ENCODE measurements at regions not wholly inside any gene's neighbourhood (a gene's known extent, or its start where the extent isn't known, plus 50 kb on each side); places are given as distances from the start of the nearest gene placed in this dataset.

DNA sequence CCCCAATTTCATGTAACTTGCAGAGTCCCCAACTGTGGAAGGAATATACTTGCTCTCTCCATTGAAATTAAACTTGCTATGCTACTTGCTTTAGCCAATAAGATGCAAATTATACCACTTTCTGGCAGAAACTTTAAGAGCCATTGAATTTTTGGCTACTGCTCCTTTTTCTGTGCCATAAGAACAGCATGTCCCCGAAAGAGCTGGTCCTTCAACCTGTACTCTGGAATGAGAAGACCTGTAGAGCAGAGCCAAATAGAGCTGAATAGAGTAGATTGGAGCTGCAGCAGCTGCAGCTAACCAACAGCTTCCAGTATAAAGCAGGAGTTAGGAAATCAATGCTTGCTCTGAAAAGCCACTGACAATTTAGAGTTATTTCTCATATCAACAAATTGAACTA, 472.3 kb upstream of the B3GALT2 start:
- Mint-ChIP-seq H3K27me3 (no peaks in the 10 kb centered on the region), H3K9me3 (peaks cover 12% of the 10 kb centered on the region), H3K4me3 (no peak overlapping the region), H3K27ac (no peak overlapping the region), H3K4me1 (ENCODE audit: low read depth) (no peaks in the 10 kb centered on the region), H3K36me3 (ENCODE audit: low read depth) (no peaks in the 10 kb centered on the region)
- POLR2A ChIA-PET = no interaction called here
- DNase-seq (no peak), ATAC-seq (no peak)
- CTCF ChIA-PET = interaction anchor here (0.6 to 0.7 kb wide), 2 partner anchors 8 to 51 kb away, joined by 3 read pairs; no protein-coding TSS in a partner anchor
- intact Hi-C loops (cut with micrococcal nuclease) = no loop called here
- TF ChIP-seq, protein P1, sequence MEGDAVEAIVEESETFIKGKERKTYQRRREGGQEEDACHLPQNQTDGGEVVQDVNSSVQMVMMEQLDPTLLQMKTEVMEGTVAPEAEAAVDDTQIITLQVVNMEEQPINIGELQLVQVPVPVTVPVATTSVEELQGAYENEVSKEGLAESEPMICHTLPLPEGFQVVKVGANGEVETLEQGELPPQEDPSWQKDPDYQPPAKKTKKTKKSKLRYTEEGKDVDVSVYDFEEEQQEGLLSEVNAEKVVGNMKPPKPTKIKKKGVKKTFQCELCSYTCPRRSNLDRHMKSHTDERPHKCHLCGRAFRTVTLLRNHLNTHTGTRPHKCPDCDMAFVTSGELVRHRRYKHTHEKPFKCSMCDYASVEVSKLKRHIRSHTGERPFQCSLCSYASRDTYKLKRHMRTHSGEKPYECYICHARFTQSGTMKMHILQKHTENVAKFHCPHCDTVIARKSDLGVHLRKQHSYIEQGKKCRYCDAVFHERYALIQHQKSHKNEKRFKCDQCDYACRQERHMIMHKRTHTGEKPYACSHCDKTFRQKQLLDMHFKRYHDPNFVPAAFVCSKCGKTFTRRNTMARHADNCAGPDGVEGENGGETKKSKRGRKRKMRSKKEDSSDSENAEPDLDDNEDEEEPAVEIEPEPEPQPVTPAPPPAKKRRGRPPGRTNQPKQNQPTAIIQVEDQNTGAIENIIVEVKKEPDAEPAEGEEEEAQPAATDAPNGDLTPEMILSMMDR (IDR thresholded peaks at IDR 0.05) = no peak

DNA sequence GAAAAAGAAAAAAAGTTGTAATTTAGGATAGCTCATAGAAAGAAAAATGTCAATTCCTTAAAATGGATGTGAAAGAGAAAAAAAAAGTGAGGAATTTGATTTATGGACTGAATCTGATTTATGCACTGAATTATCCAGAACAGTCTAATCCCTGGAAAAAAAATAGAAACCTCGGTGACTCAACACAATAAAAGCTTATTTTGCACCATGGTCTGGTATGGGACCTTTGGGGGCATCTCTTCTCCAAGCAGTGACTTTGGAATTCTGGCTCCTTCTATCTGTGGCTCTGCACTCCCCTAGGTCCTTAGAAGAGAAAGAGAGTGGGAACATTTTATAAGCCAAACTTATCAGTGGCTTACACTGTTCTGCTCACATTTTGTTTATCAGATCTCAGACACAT, 471.7 kb upstream of the B3GALT2 start:
- Mint-ChIP-seq H3K27me3 (no peaks in the 10 kb centered on the region), H3K9me3 (peaks cover 14% of the 10 kb centered on the region), H3K4me1 (ENCODE audit: low read depth) (no peaks in the 10 kb centered on the region), H3K27ac (no peak overlapping the region), H3K36me3 (ENCODE audit: low read depth) (no peaks in the 10 kb centered on the region), H3K4me3 (no peak overlapping the region)
- DNase-seq (no peak), ATAC-seq (no peak)
- ChIA-PET CTCF (interaction anchor here (0.7 kb wide), 1 partner anchor 9 kb away, joined by 3 read pairs; no protein-coding TSS in a partner anchor), POLR2A (no interaction called here)
- intact Hi-C loops (cut with micrococcal nuclease) = no loop called here
- TF ChIP-seq, protein P1 (IDR thresholded peaks at IDR 0.05) = no peak

DNA sequence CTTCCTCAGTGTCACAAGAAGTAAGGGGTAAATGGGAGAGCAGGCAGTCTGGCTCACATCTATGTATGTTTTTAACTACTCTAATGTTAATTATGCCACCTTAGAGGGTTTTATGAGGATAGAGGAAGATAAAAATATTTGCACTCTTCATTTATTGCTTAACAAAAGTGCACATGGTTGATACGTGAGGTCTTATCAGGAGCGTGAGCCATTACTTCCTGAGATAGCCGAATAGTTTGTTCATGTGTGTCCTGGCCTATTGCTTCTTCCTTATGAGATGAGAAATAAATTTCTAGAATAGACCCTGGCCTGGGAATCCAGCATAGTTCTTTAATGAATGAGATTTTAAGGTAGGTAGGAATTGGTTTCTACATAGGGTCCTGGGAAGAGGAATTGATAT, 471.1 kb upstream of the B3GALT2 start:
- no peak for ATAC-seq
- POLR2A ChIA-PET = no interaction called here
- TF ChIP-seq, protein P1 (IDR thresholded peaks at IDR 0.05) = no peak

DNA sequence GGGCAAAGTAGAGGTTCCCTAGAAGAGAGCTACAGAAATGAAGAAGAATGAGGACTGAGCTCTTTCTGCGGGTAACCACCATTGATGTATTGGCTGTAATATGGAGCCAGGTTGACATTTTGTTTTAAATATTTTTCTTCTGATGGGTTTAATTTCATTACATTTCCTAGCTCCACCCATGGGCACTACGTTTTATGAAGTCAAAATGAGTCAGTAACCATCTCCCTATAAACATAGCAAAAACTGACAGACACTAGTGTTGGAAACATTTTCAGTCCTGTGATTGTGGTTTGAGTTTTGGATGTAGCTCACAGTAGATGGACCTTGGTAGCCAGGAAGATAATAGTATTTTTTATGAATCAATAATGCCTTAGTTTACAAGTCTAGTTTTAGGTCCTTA, 470.4 kb upstream of the B3GALT2 start:
- TF ChIP-seq, protein P1 (IDR thresholded peaks at IDR 0.05) = no peak
- Mint-ChIP-seq H3K9me3 (peaks cover 14% of the 10 kb centered on the region), H3K27me3 (no peaks in the 10 kb centered on the region), H3K36me3 (ENCODE audit: low read depth) (no peaks in the 10 kb centered on the region), H3K4me3 (no peak overlapping the region), H3K4me1 (ENCODE audit: low read depth) (no peaks in the 10 kb centered on the region), H3K27ac (no peak overlapping the region)
- CTCF ChIA-PET = no interaction called here
- ATAC-seq (no peak), DNase-seq (no peak)
- intact Hi-C loops (cut with micrococcal nuclease) = no loop called here
- POLR2A ChIA-PET = no interaction called here

More for the DNA sequence above, 471.1 kb upstream of the B3GALT2 start:
- Mint-ChIP-seq H3K9me3 (peaks cover 14% of the 10 kb centered on the region), H3K36me3 (ENCODE audit: low read depth) (no peaks in the 10 kb centered on the region), H3K27ac (no peak overlapping the region), H3K27me3 (no peaks in the 10 kb centered on the region), H3K4me3 (no peak overlapping the region), H3K4me1 (ENCODE audit: low read depth) (no peaks in the 10 kb centered on the region)
- CTCF ChIA-PET = no interaction called here
- DNase-seq = no peak
- intact Hi-C loops (cut with micrococcal nuclease) = no loop called here

DNA sequence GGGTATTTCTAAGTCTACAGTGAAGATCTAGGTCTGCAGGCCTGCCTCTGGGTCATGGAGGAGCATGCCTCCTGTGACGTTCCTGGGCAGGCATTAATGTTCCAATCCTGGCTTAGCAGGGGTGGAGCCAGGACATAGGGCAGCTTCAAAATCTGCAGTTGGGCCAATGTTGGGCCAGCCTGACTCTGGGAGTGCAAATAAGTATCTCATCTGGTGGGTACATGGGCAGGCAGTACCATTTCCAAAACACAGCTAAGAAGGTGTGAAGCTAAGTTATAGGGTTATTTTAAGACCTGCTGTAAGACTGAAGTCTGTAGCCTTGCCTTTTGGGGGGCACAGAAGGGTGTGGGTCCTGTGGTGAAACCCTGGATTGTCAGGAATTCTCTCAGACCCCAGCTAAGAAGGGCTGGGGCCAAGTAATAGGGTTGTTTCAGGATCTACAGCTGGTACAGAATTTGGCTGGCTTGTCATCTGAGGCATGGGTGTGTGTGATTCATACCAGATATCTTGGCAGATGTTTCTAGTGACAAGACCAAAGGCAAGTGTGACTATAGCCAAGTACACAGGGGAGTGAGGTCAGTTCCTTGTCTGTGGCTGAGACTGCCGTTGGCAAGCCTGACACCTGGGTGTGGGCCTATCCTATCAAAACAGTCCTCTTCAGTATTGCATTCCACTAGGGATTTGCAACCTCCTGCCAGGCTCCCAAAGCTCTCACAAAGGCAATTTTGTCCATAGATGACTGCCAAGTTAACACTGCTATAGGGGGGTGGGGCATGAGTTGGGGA, 468.7 kb upstream of the B3GALT2 start:
- ATAC-seq (no peak), DNase-seq (no peak)
- H3K27ac Mint-ChIP-seq = no peak overlapping the region
- TF ChIP-seq, protein P1 (IDR thresholded peaks at IDR 0.05) = no peak
- intact Hi-C loops (cut with micrococcal nuclease) = no loop called here
- ChIA-PET CTCF (no interaction called here), POLR2A (no interaction called here)
- H3K4me3 Mint-ChIP-seq = no peak overlapping the region
- H3K36me3 Mint-ChIP-seq (ENCODE audit: low read depth) = no peaks in the 10 kb centered on the region
- H3K9me3 Mint-ChIP-seq = peaks cover 15% of the 10 kb centered on the region
- no peaks in the 10 kb centered on the region for H3K27me3 Mint-ChIP-seq
- H3K4me1 Mint-ChIP-seq (ENCODE audit: low read depth) = no peaks in the 10 kb centered on the region
